ENCODE measurements at regions not wholly inside any gene's neighbourhood (a gene's known extent, or its start where the extent isn't known, plus 50 kb on each side); places are given as distances from the start of the nearest gene placed in this dataset.

- TF ChIP-seq RAD21 (IDR thresholded peaks at IDR 0.05; ENCODE audit: low read depth) (no peak), ZBTB7A (IDR thresholded peaks at IDR 0.05; ENCODE audit: low read depth) (no peak), YY1 (IDR thresholded peaks at IDR 0.05; ENCODE audit: low read depth) (no peak), CEBPB (IDR thresholded peaks at IDR 0.05) (no peak), TCF12 (IDR thresholded peaks at IDR 0.05; ENCODE audit: low read depth) (no peak), CREB1 (IDR thresholded peaks at IDR 0.05; ENCODE audit: low read depth) (no peak), FOXM1 (IDR thresholded peaks at IDR 0.05; ENCODE audit: borderline replicate concordance, low read depth) (no peak), REST (IDR thresholded peaks at IDR 0.05; ENCODE audit: low read depth) (no peak), TEAD4 (IDR thresholded peaks at IDR 0.05) (no peak), MAX (IDR thresholded peaks at IDR 0.05) (no peak), NFIC (IDR thresholded peaks at IDR 0.05) (no peak), EP300 (IDR thresholded peaks at IDR 0.05; ENCODE audit: borderline replicate concordance) (no peak)
Observed at GRCh38 chr5:104533498-104533897, 970.9 kb upstream of the NUDT12 start.

DNA sequence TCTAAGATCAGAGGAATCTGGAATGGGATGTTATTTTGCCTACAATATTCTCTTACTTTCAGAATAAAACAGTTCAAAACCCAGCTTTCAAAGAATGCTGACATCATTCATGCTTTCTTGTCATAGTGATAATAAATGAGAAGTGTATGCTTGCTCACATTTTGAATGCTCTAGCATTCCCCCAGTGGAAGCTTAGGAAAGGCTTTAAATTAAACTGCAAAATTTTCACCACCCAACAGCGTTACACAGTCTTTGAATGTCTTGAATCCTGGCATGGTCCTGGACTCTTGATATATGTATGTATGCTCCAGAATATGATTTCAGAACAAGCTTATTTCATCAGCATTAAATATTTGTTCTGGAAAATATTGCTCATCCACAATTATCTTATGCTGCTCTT is 964.3 kb upstream of the NUDT12 start:
- TF ChIP-seq TCF12 (IDR thresholded peaks at IDR 0.05; ENCODE audit: low read depth), result no peak
- no peak for TF ChIP-seq TEAD4 (IDR thresholded peaks at IDR 0.05)
- TF ChIP-seq RAD21 (IDR thresholded peaks at IDR 0.05; ENCODE audit: low read depth), result no peak
- no peak for TF ChIP-seq YY1 (IDR thresholded peaks at IDR 0.05; ENCODE audit: low read depth)
- no peak for TF ChIP-seq EGR1 (IDR thresholded peaks at IDR 0.05)
- TF ChIP-seq FOXM1 (IDR thresholded peaks at IDR 0.05; ENCODE audit: borderline replicate concordance, low read depth), result no peak
- no peak for TF ChIP-seq MAX (IDR thresholded peaks at IDR 0.05)
- no peak for TF ChIP-seq CEBPB (IDR thresholded peaks at IDR 0.05)
- TF ChIP-seq CREB1 (IDR thresholded peaks at IDR 0.05; ENCODE audit: low read depth), result no peak
- TF ChIP-seq USF1 (IDR thresholded peaks at IDR 0.05), result no peak
- no peak for TF ChIP-seq TAF1 (IDR thresholded peaks at IDR 0.05; ENCODE audit: low read depth)
- no peak for TF ChIP-seq NFIC (IDR thresholded peaks at IDR 0.05)
- TF ChIP-seq REST (IDR thresholded peaks at IDR 0.05; ENCODE audit: low read depth), result no peak
- no peak for TF ChIP-seq EP300 (IDR thresholded peaks at IDR 0.05; ENCODE audit: borderline replicate concordance)
- no peak for TF ChIP-seq ZBTB7A (IDR thresholded peaks at IDR 0.05; ENCODE audit: low read depth)

DNA sequence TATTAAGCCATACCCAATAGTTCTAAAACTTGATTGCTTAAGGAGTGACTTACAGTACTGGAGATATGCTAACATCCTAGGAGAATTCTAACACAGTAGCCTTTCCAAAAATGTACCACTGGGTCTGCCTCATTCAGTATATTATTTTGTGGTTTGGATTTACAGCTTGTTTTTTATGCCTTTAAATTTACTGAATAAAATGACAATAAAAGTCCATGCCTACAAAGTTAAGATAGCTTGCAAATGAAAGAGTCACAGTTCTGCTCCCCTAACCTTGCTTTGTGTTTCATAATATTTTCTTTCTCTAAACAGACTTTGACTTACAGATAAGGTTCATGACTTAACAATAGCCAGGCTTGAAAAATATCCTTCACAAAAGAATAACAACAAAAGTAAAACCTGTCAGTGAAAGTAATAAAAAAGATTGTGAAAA is 951.1 kb upstream of the NUDT12 start:
- TF ChIP-seq NFIC (IDR thresholded peaks at IDR 0.05) (no peak), USF1 (IDR thresholded peaks at IDR 0.05) (no peak), TEAD4 (IDR thresholded peaks at IDR 0.05) (no peak), YY1 (IDR thresholded peaks at IDR 0.05; ENCODE audit: low read depth) (no peak), FOXM1 (IDR thresholded peaks at IDR 0.05; ENCODE audit: borderline replicate concordance, low read depth) (no peak), TAF1 (IDR thresholded peaks at IDR 0.05; ENCODE audit: low read depth) (no peak), EGR1 (IDR thresholded peaks at IDR 0.05) (no peak), CEBPB (IDR thresholded peaks at IDR 0.05) (no peak), EP300 (IDR thresholded peaks at IDR 0.05; ENCODE audit: borderline replicate concordance) (no peak), CREB1 (IDR thresholded peaks at IDR 0.05; ENCODE audit: low read depth) (no peak), RAD21 (IDR thresholded peaks at IDR 0.05; ENCODE audit: low read depth) (no peak)

- TF ChIP-seq YY1 (IDR thresholded peaks at IDR 0.05; ENCODE audit: low read depth) (no peak), RAD21 (IDR thresholded peaks at IDR 0.05; ENCODE audit: low read depth) (no peak), REST (IDR thresholded peaks at IDR 0.05; ENCODE audit: low read depth) (no peak), ZBTB7A (IDR thresholded peaks at IDR 0.05; ENCODE audit: low read depth) (no peak), EGR1 (IDR thresholded peaks at IDR 0.05) (no peak), TAF1 (IDR thresholded peaks at IDR 0.05; ENCODE audit: low read depth) (no peak), EP300 (IDR thresholded peaks at IDR 0.05; ENCODE audit: borderline replicate concordance) (no peak), MAX (IDR thresholded peaks at IDR 0.05) (no peak), USF1 (IDR thresholded peaks at IDR 0.05) (no peak), FOXM1 (IDR thresholded peaks at IDR 0.05; ENCODE audit: borderline replicate concordance, low read depth) (no peak), TCF12 (IDR thresholded peaks at IDR 0.05; ENCODE audit: low read depth) (no peak), NFIC (IDR thresholded peaks at IDR 0.05) (no peak), CEBPB (IDR thresholded peaks at IDR 0.05) (no peak), TEAD4 (IDR thresholded peaks at IDR 0.05) (no peak), CREB1 (IDR thresholded peaks at IDR 0.05; ENCODE audit: low read depth) (no peak)
Observed at GRCh38 chr5:104513121-104513602, 950.6 kb upstream of the NUDT12 start.
